ENCODE measurements at regions not wholly inside any gene's neighbourhood (a gene's known extent, or its start where the extent isn't known, plus 50 kb on each side); places are given as distances from the start of the nearest gene placed in this dataset.
"Not testable (repeated sequence)": the region's sequence is repeated elsewhere in the genome, so short reads cannot be mapped to it uniquely, and the experiment has no call there.

- Mint-ChIP-seq H3K36me3 (peaks cover 34% of the 10 kb centered on the region), H3K4me1 (peaks cover 13% of the 10 kb centered on the region), H3K27me3 (ENCODE audit: low read depth) (no peaks in the 10 kb centered on the region), H3K4me3 (no peak overlapping the region), H3K9me3 (peaks cover 46% of the 10 kb centered on the region), H3K27ac (no peak overlapping the region)
- TF ChIP-seq CTCF (IDR thresholded peaks at IDR 0.05; ENCODE audit: unreplicated experiment) = no peak
- no peak for DNase-seq (ENCODE audit: low spot score in 2 of 2, unreplicated experiment in 2 of 2)
These were observed 230.8 kb upstream of the PRSS16 start for GRCh38 chr6:27016689-27017088.

DNA sequence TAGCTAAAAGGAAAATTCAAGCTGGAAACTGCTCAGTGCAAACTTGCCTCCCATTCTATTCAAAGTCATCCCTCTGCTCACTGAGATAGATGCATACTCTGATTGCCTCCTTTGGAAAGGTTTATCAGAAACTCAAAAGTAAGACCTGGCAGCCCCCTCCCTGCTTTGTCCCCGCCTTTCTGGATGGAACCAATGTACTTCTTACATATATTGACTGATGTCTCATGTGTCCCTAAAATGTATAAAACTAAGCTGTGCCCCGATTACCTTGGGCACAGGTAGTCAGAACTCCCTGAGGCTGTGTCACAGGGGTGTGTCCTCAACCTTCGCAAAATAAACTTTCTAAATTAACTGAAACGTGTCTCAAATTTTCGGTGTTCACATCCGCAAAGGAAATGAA lies 229.1 kb upstream of the PRSS16 start:
- peaks cover 22% of the 10 kb centered on the region for H3K36me3 Mint-ChIP-seq
- peak overlapping the region; percentile 94 for H3K4me3 Mint-ChIP-seq
- H3K27me3 Mint-ChIP-seq (ENCODE audit: low read depth); H3K27ac Mint-ChIP-seq; DNase-seq (ENCODE audit: low spot score in 2 of 2, unreplicated experiment in 2 of 2): not testable (repeated sequence)
- H3K4me1 Mint-ChIP-seq = peaks cover 14% of the 10 kb centered on the region
- peaks cover 35% of the 10 kb centered on the region for H3K9me3 Mint-ChIP-seq

- Mint-ChIP-seq H3K4me3 (peak overlapping the region; percentile 94), H3K36me3 (peaks cover 16% of the 10 kb centered on the region), H3K9me3 (peaks cover 29% of the 10 kb centered on the region), H3K27me3 (ENCODE audit: low read depth) (peaks cover 2% of the 10 kb centered on the region), H3K27ac (peak overlapping the region; percentile 94), H3K4me1 (peaks cover 14% of the 10 kb centered on the region)
- DNase-seq (ENCODE audit: low spot score in 2 of 2, unreplicated experiment in 2 of 2) = peak; percentile 65 to 79
- no peak for TF ChIP-seq CTCF (IDR thresholded peaks at IDR 0.05; ENCODE audit: unreplicated experiment)
These were observed 227.6 kb upstream of the PRSS16 start for GRCh38 chr6:27019651-27020552.

GRCh38 chr6:27020553-27020880 lies 227.0 kb upstream of the PRSS16 start:
- H3K4me3 Mint-ChIP-seq = peak overlapping the region; percentile 94
- H3K4me1 Mint-ChIP-seq = peaks cover 14% of the 10 kb centered on the region
- TF ChIP-seq CTCF (IDR thresholded peaks at IDR 0.05; ENCODE audit: unreplicated experiment) = no peak
- no peak for DNase-seq (ENCODE audit: low spot score in 2 of 2, unreplicated experiment in 2 of 2)
- H3K27ac Mint-ChIP-seq = peak overlapping the region; percentile 94
- peaks cover 2% of the 10 kb centered on the region for H3K27me3 Mint-ChIP-seq (ENCODE audit: low read depth)
- peaks cover 23% of the 10 kb centered on the region for H3K9me3 Mint-ChIP-seq
- peaks cover 13% of the 10 kb centered on the region for H3K36me3 Mint-ChIP-seq

DNA sequence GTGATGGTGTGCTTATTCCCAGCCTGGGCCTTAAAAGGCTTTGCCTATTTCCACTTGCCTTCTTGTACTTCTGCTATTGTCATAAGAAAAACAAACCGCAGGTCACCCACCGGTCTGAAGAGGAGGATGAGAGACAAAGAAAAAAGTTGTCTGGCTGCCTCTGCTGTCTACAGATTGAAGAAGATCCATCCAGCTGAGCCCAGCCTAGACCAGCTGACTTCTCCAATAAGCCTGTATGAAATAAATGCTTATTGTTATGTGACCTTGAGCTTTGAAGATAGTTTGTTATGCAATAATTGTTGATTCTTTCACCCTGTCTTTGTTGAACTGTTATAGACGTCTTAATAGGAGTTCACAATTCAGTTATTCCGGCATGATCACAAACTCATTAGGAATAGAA lies 223.8 kb upstream of the PRSS16 start:
- Mint-ChIP-seq H3K4me3 (no peak overlapping the region), H3K27me3 (ENCODE audit: low read depth) (peaks cover 11% of the 10 kb centered on the region), H3K36me3 (peaks cover 3% of the 10 kb centered on the region), H3K9me3 (no peaks in the 10 kb centered on the region), H3K27ac (no peak overlapping the region), H3K4me1 (peaks cover 9% of the 10 kb centered on the region)
- no peak for TF ChIP-seq CTCF (IDR thresholded peaks at IDR 0.05; ENCODE audit: unreplicated experiment)
- no peak for DNase-seq (ENCODE audit: low spot score in 2 of 2, unreplicated experiment in 2 of 2)

- no peak overlapping the region for H3K27ac Mint-ChIP-seq
- H3K27me3 Mint-ChIP-seq (ENCODE audit: low read depth) = peaks cover 11% of the 10 kb centered on the region
- peaks cover 2% of the 10 kb centered on the region for H3K4me1 Mint-ChIP-seq
- no peak for TF ChIP-seq CTCF (IDR thresholded peaks at IDR 0.05; ENCODE audit: unreplicated experiment)
- no peak for DNase-seq (ENCODE audit: low spot score in 2 of 2, unreplicated experiment in 2 of 2)
- no peak overlapping the region for H3K4me3 Mint-ChIP-seq
- H3K36me3 Mint-ChIP-seq = peaks cover 3% of the 10 kb centered on the region
- H3K9me3 Mint-ChIP-seq = no peaks in the 10 kb centered on the region
These were observed 222.2 kb upstream of the PRSS16 start for GRCh38 chr6:27025351-27025750.
